ENCODE measurements at regions not wholly inside any gene's neighbourhood (a gene's known extent, or its start where the extent isn't known, plus 50 kb on each side); places are given as distances from the start of the nearest gene placed in this dataset.

- DNase-seq, result no peak
Observed at GRCh38 chr13:104782741-104783140, 1716.5 kb upstream of the SLC10A2 start.

- no peak for DNase-seq
Observed at GRCh38 chr13:104779311-104779993, 1713.2 kb upstream of the SLC10A2 start.

- no peak for DNase-seq
Observed at GRCh38 chr13:104773775-104774174, 1707.6 kb upstream of the SLC10A2 start.

- no peak for DNase-seq
Observed at GRCh38 chr13:104769545-104769944, 1703.3 kb upstream of the SLC10A2 start.

- no peak for DNase-seq
Observed at GRCh38 chr13:104766319-104766718, 1700.1 kb upstream of the SLC10A2 start.

- DNase-seq, result no peak
Observed at GRCh38 chr13:104764600-104764999, 1698.4 kb upstream of the SLC10A2 start.

- no peak for DNase-seq
Observed at GRCh38 chr13:104759069-104759468, 1692.9 kb upstream of the SLC10A2 start.

- no peak for DNase-seq
Observed at GRCh38 chr13:104757712-104758111, 1691.5 kb upstream of the SLC10A2 start.

GRCh38 chr13:104750377-104750776 is 1684.2 kb upstream of the SLC10A2 start:
- no peak for DNase-seq

- no peak for DNase-seq
Observed at GRCh38 chr13:104740641-104741222, 1674.5 kb upstream of the SLC10A2 start.

- no peak for DNase-seq
Observed at GRCh38 chr13:104737713-104738112, 1671.5 kb upstream of the SLC10A2 start.

GRCh38 chr13:104733427-104733826 is 1667.2 kb upstream of the SLC10A2 start:
- no peak for DNase-seq

GRCh38 chr13:104715111-104715510 is 1648.9 kb upstream of the SLC10A2 start:
- DNase-seq, result no peak

GRCh38 chr13:104705031-104705750 is 1639.0 kb upstream of the SLC10A2 start:
- no peak for DNase-seq

- no peak for DNase-seq
Observed at GRCh38 chr13:104701591-104701990, 1635.4 kb upstream of the SLC10A2 start.

- no peak for DNase-seq
Observed at GRCh38 chr13:104694397-104694796, 1628.2 kb upstream of the SLC10A2 start.

- DNase-seq, result no peak
Observed at GRCh38 chr13:104693126-104693525, 1626.9 kb upstream of the SLC10A2 start.

GRCh38 chr13:104691767-104692467 is 1625.7 kb upstream of the SLC10A2 start:
- DNase-seq, result no peak

GRCh38 chr13:104686484-104686883 is 1620.3 kb upstream of the SLC10A2 start:
- no peak for DNase-seq

- DNase-seq, result no peak
Observed at GRCh38 chr13:104683789-104684188, 1617.6 kb upstream of the SLC10A2 start.

GRCh38 chr13:104678161-104678560 is 1611.9 kb upstream of the SLC10A2 start:
- DNase-seq, result no peak

GRCh38 chr13:104671901-104672300 is 1605.7 kb upstream of the SLC10A2 start:
- no peak for DNase-seq

- DNase-seq, result no peak
Observed at GRCh38 chr13:104657196-104657595, 1591.0 kb upstream of the SLC10A2 start.

Data from activated gamma-delta T cell (primary cell).